GM03348 (cell line): ENCODE measurements at regions not wholly inside any gene's neighbourhood (a gene's known extent, or its start where the extent isn't known, plus 50 kb on each side); places are given as distances from the start of the nearest gene placed in this dataset.

ENCODE experiments used
- DNase-seq: peaks from one replicate; pipeline ENCODE4 v3.0.0; 2012; ENCODE audit warnings: low spot score

DNA sequence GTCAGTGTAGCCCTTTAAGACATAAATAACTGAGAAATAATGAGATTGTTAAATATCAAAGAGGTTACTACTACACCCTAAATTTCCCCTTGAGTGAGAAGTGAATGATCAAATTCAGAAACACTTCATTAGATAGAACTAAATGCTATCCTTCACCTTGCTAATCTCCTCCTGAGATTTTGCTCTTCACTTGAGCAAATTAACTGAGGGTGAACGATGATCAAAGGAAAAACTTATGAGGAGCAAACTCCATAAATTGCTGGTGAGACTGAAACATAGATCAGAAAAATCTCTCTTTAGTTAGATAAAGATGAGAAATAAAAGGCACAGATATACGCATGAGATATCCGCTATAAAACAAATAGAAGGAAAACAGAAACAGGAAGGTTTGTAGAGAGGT lies 63.1 kb upstream of the TANC1 start:
- no peak for DNase-seq

DNA sequence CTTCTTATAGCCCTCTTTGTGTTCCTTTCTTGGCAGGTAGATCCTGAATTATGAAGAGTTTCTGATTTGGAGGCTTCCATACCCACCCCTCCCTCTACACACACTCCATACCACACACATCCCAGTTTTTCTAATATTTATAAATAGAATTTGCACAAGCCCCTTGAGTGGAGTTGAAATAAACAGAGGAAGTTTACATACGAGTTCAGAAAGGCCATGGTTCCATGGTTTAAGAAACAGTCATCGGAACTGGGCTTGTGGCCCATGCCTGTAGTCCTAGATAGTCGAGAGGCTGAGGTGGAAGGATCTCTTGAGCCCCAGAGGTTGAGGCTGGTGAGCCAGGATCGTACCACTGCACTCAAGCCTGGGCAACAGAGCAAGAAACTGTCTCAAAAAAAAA lies 62.7 kb upstream of the TANC1 start:
- DNase-seq = no peak

- DNase-seq = no peak
These were observed 60.4 kb upstream of the TANC1 start for GRCh38 chr2:158907926-158908456.

DNA sequence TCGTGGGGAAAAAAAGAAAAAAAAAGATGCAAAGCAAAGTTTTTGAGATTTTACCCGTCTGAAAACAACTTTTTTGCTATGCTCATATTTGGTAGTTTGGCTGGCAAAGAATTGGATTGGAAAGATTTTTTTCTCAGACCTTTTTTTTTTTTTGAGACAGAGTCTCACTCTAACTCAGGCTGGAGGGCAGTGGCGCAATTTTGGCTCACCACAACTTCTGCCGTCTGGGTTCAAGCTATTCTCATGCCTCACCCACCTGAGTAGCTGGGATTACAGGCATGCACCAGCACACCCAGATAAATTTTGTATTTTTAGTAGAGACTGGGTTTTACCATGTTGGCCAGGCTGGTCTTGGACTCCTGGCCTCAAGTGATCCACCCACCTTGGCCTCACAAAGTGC lies 56.3 kb upstream of the TANC1 start:
- DNase-seq = no peak

DNA sequence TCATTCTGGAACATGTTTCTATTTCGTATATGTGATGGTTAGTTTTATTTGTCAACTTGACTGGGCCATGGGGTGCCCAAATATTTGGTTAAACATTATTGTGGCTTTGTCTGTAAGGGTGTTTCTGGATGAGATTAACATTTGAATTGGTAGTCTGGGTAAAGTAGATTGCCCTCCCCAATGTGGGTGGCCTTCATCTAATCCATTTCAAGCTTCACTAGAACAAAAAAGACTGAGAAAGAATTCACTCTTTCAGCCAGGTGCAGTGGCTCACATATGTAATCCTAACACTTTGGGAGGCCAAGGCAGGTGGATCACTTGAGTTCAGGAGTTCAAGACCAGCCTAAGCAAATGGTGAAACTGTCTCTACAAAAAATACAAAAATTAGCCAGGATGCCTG lies 55.7 kb upstream of the TANC1 start:
- DNase-seq = no peak

DNA sequence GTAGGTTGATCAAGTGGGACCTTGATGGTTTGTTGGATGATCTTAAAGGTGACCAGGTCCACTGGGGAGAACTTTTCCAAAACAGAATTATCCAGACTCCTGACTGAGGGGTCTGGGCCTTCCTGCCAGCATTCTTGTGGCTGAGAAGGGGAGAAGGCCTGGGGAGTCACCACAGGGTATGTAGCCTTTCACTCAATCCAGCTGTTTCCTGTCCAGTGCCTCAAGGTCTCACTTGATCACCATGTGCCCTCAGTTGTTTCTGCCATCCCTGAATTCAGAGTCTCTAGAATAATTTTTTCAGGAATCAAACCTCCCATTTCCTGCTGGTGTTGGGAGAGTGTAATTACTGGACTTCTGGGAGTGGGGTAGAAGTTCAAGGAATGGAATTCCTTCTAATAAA lies 54.4 kb upstream of the TANC1 start:
- no peak for DNase-seq

DNA sequence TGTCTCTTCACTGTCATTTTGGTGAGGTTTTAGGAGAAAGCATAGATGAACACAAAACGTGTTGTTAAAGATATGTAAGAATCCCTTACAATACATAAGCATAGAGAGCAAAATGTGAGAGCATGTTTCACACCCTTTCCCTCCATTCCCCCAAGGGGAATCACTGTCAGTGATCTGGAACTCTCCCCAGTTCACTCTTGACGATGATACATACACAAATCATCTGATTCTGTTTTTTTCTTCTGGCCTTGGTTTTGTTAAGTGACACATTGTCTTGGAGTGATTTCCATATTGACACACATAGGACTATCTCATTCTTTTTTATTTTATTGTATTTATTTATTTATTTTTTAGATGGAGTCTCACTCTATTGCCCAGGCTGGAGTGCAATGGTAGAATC lies 53.7 kb upstream of the TANC1 start:
- DNase-seq = no peak

- no peak for DNase-seq
These were observed 51.3 kb upstream of the TANC1 start for GRCh38 chr2:158917121-158917520.

DNA sequence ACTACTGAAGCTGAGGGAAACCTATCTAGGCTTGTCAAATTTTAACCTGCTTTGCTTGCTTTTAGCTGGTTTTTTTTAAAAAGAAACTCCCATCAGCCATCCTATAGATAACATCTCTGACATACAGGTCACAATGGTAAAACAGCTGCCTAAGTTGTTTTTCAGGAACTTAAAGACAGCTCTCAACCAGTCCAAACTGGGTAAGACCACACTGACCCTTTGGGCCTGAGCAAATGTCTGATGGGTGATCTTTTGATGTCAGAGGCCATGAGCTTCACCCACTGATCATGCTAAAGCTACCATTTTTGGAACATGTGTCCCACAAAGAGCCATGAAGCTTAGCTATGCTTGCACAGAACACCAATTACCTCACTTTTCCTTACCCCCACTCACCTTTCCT lies 50.0 kb upstream of the TANC1 start:
- DNase-seq = no peak
